ENCODE measurements at regions not wholly inside any gene's neighbourhood (a gene's known extent, or its start where the extent isn't known, plus 50 kb on each side); places are given as distances from the start of the nearest gene placed in this dataset.

GRCh38 chr12:114913871-114914801 is 230.2 kb upstream of the TBX3 start:
- Histone ChIP-seq H3K4me3 (ENCODE audit: low read length, poor library complexity, severe bottlenecking) (no peak overlapping the region), H3K4me1 (ENCODE audit: insufficient read depth, low read length, poor library complexity, severe bottlenecking) (no peaks in the 10 kb centered on the region), H4K20me1 (ENCODE audit: insufficient read depth, low read length, poor library complexity, severe bottlenecking) (no peaks in the 10 kb centered on the region), H3K4me2 (ENCODE audit: low read depth, low read length, poor library complexity, severe bottlenecking) (no peak overlapping the region), H3K27me3 (ENCODE audit: insufficient read depth, low read length, poor library complexity, severe bottlenecking) (no peaks in the 10 kb centered on the region), H3K36me3 (ENCODE audit: insufficient read depth, low read length) (no peaks in the 10 kb centered on the region), H3K9ac (ENCODE audit: low read depth, low read length, poor library complexity, severe bottlenecking) (no peak overlapping the region), H2AFZ (ENCODE audit: low read length) (no peak overlapping the region), H3K79me2 (ENCODE audit: insufficient read depth, low read length) (no peaks in the 10 kb centered on the region), H3K9me2 (replicated peaks; ENCODE audit: low read depth, low read length) (no peaks in the 10 kb centered on the region), H3K9me3 (ENCODE audit: insufficient read depth, low read depth, low read length) (0 out of 2 replicates have a peak, but pooled peaks cover 4% of the 10 kb centered on the region), H3F3A (ENCODE audit: low read depth) (no peaks in the 10 kb centered on the region)
- TF ChIP-seq, protein P1, sequence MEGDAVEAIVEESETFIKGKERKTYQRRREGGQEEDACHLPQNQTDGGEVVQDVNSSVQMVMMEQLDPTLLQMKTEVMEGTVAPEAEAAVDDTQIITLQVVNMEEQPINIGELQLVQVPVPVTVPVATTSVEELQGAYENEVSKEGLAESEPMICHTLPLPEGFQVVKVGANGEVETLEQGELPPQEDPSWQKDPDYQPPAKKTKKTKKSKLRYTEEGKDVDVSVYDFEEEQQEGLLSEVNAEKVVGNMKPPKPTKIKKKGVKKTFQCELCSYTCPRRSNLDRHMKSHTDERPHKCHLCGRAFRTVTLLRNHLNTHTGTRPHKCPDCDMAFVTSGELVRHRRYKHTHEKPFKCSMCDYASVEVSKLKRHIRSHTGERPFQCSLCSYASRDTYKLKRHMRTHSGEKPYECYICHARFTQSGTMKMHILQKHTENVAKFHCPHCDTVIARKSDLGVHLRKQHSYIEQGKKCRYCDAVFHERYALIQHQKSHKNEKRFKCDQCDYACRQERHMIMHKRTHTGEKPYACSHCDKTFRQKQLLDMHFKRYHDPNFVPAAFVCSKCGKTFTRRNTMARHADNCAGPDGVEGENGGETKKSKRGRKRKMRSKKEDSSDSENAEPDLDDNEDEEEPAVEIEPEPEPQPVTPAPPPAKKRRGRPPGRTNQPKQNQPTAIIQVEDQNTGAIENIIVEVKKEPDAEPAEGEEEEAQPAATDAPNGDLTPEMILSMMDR (conservative IDR thresholded peaks at IDR 0.05; ENCODE audit: low read length): no peak
- TF ChIP-seq EZH2phosphoT487 (IDR thresholded peaks at IDR 0.05; ENCODE audit: borderline replicate concordance): no peak

- H3K4me1 ChIP-seq (ENCODE audit: insufficient read depth, low read length, poor library complexity, severe bottlenecking): no peaks in the 10 kb centered on the region
- no peaks in the 10 kb centered on the region for H3K36me3 ChIP-seq (ENCODE audit: insufficient read depth, low read length)
- H3K9me3 ChIP-seq (ENCODE audit: insufficient read depth, low read depth, low read length): no peaks in the 10 kb centered on the region
- no peak overlapping the region for H2AFZ ChIP-seq (ENCODE audit: low read length)
- H3K4me3 ChIP-seq (ENCODE audit: low read length, poor library complexity, severe bottlenecking): no peak overlapping the region
- no peaks in the 10 kb centered on the region for H4K20me1 ChIP-seq (ENCODE audit: insufficient read depth, low read length, poor library complexity, severe bottlenecking)
- TF ChIP-seq, protein P1 (conservative IDR thresholded peaks at IDR 0.05; ENCODE audit: low read length): no peak
- no peak for TF ChIP-seq EZH2phosphoT487 (IDR thresholded peaks at IDR 0.05; ENCODE audit: borderline replicate concordance)
- H3F3A ChIP-seq (ENCODE audit: low read depth): no peaks in the 10 kb centered on the region
- no peaks in the 10 kb centered on the region for H3K27me3 ChIP-seq (ENCODE audit: insufficient read depth, low read length, poor library complexity, severe bottlenecking)
- no peak overlapping the region for H3K9ac ChIP-seq (ENCODE audit: low read depth, low read length, poor library complexity, severe bottlenecking)
- H3K9me2 ChIP-seq (replicated peaks; ENCODE audit: low read depth, low read length): no peaks in the 10 kb centered on the region
- no peak overlapping the region for H3K4me2 ChIP-seq (ENCODE audit: low read depth, low read length, poor library complexity, severe bottlenecking)
- no peaks in the 10 kb centered on the region for H3K79me2 ChIP-seq (ENCODE audit: insufficient read depth, low read length)
Observed at GRCh38 chr12:114912811-114913210, 228.8 kb upstream of the TBX3 start.

- H2AFZ ChIP-seq (ENCODE audit: low read length): no peak overlapping the region
- no peak overlapping the region for H3K4me3 ChIP-seq (ENCODE audit: low read length, poor library complexity, severe bottlenecking)
- H3K9me3 ChIP-seq (ENCODE audit: insufficient read depth, low read depth, low read length): no peaks in the 10 kb centered on the region; the same call in 1 of the 2 replicates
- H3K4me2 ChIP-seq (ENCODE audit: low read depth, low read length, poor library complexity, severe bottlenecking): no peak overlapping the region
- no peaks in the 10 kb centered on the region for H3K79me2 ChIP-seq (ENCODE audit: insufficient read depth, low read length)
- no peaks in the 10 kb centered on the region for H3K36me3 ChIP-seq (ENCODE audit: insufficient read depth, low read length)
- H4K20me1 ChIP-seq (ENCODE audit: insufficient read depth, low read length, poor library complexity, severe bottlenecking): no peaks in the 10 kb centered on the region
- H3K27me3 ChIP-seq (ENCODE audit: insufficient read depth, low read length, poor library complexity, severe bottlenecking): no peaks in the 10 kb centered on the region
- no peaks in the 10 kb centered on the region for H3K4me1 ChIP-seq (ENCODE audit: insufficient read depth, low read length, poor library complexity, severe bottlenecking)
- H3F3A ChIP-seq (ENCODE audit: low read depth): no peaks in the 10 kb centered on the region
- TF ChIP-seq EZH2phosphoT487 (IDR thresholded peaks at IDR 0.05; ENCODE audit: borderline replicate concordance): no peak
- TF ChIP-seq, protein P1 (conservative IDR thresholded peaks at IDR 0.05; ENCODE audit: low read length): no peak
- no peaks in the 10 kb centered on the region for H3K9me2 ChIP-seq (replicated peaks; ENCODE audit: low read depth, low read length)
- H3K9ac ChIP-seq (ENCODE audit: low read depth, low read length, poor library complexity, severe bottlenecking): no peak overlapping the region
Observed at GRCh38 chr12:114911196-114911595, 227.2 kb upstream of the TBX3 start.

Data from Loucy (cell line).